Omental fat pad (tissue), 3 donors: ENCODE measurements at regions not wholly inside any gene's neighbourhood (a gene's known extent, or its start where the extent isn't known, plus 50 kb on each side); places are given as distances from the start of the nearest gene placed in this dataset.

Experiments used
- ATAC-seq: fragments of 150-250 bp; one replicate; pipeline ENCODE4 v1.9.1; 2016; ENCODE audit warnings: mild to moderate bottlenecking, moderate library complexity; ENCODE audit not compliant: low FRiP score
- DNase-seq: peaks from one replicate; pipeline ENCODE4 v3.0.0-alpha.2; 2019; ENCODE audit warnings: low spot score
- CTCF ChIP-seq, 3 donors: fragments of 450-650 bp; IDR thresholded peaks; one replicate each; pipeline ENCODE4 v1.5.1; 2016 to 2017; ENCODE audit warnings: antibody characterized with exemption in 3 of 3, mild to moderate bottlenecking in 3 of 3, moderate library complexity in 2 of 3

GRCh38 chr15:72888211-72888610 is 104.7 kb upstream of the ADPGK start:
- TF ChIP-seq CTCF (IDR thresholded peaks at IDR 0.05): no peak
- ATAC-seq (no peak), DNase-seq (no peak)

- no peak for DNase-seq
- ATAC-seq: no peak
- no peak for TF ChIP-seq CTCF (IDR thresholded peaks at IDR 0.05)
Measured at GRCh38 chr15:72887376-72887775, 103.8 kb upstream of the ADPGK start.

- no peak for ATAC-seq
- DNase-seq: no peak
- TF ChIP-seq CTCF (IDR thresholded peaks at IDR 0.05): no peak
Measured at GRCh38 chr15:72884311-72884710, 100.8 kb upstream of the ADPGK start.

GRCh38 chr15:72873379-72874233 is 90.0 kb upstream of the ADPGK start:
- ATAC-seq (no peak), DNase-seq (no peak)
- no peak for TF ChIP-seq CTCF (IDR thresholded peaks at IDR 0.05)

- no peak for TF ChIP-seq CTCF (IDR thresholded peaks at IDR 0.05)
- no peak for ATAC-seq
- DNase-seq: no peak
Measured at GRCh38 chr15:72872066-72872845, 88.7 kb upstream of the ADPGK start.

GRCh38 chr15:72866866-72867616 is 83.5 kb upstream of the ADPGK start:
- DNase-seq (no peak), ATAC-seq (no peak)
- TF ChIP-seq CTCF (IDR thresholded peaks at IDR 0.05): no peak
